A549 (cell line): ENCODE measurements at regions not wholly inside any gene's neighbourhood (a gene's known extent, or its start where the extent isn't known, plus 50 kb on each side); places are given as distances from the start of the nearest gene placed in this dataset.
A peak's percentile ranks its signal among the peaks of the same experiment; 100 is the strongest.

Experiments used
- ATAC-seq, 2 experiments: fragments of 200-7000 bp in 1 of 2; fragments of >200 bp in 1 of 2; cut with Nextera tagmentation in 1 of 2; cut with Tn5 transposase in 1 of 2; 3 replicates each; pipeline versions ENCODE4 v1.8.0 to v1.9.1; 2018 to 2020; ENCODE audit warnings: mild to moderate bottlenecking in 1 of 2, moderate library complexity in 1 of 2
- CTCF ChIA-PET: fragments of 300-600 bp; sonication (Branson Sonifier 250); formaldehyde crosslinking; extraction: SDS; loops from one replicate; lab custom pipeline; 2021; ENCODE audit warnings: antibody characterized with exemption, inconsistent platforms; lab: Yijun Ruan, JAX
- POLR2A ChIA-PET: fragments of 350-600 bp; formaldehyde crosslinking; extraction: SDS; loops from one replicate; lab custom pipeline; 2021; ENCODE audit warnings: antibody characterized with exemption, inconsistent platforms; lab: Yijun Ruan, JAX
- DNase-seq, 2 experiments: peaks; one replicate each; pipeline versions ENCODE4 v3.0.0 to v3.0.0-alpha.2; 2011 to 2016; ENCODE audit warnings: low read depth in 1 of 2, low spot score in 1 of 2
- FAIRE-seq: peaks from 2 replicates; lab custom pipeline; 2011; peaks lifted over from hg19 to GRCh38; lab: Jason Lieb, UNC
- H3K27ac ChIP-seq, 2 experiments: fragments of >200 bp; sonication (Bioruptor Twin); formaldehyde crosslinking; 3 replicates each; pipeline ENCODE4 v1.5.1; 2016 to 2017
- H3K4me1 ChIP-seq: fragments of >200 bp; sonication (Bioruptor Twin); formaldehyde crosslinking; 3 replicates; pipeline ENCODE4 v1.6.1; 2016
- H3K4me2 ChIP-seq: fragments of >200 bp; sonication (Bioruptor Twin); formaldehyde crosslinking; 3 replicates; pipeline ENCODE4 v1.6.1; 2016
- H3K4me3 ChIP-seq: fragments of >200 bp; sonication (Bioruptor Twin); formaldehyde crosslinking; 3 replicates; pipeline ENCODE4 v1.5.1; 2016
- H3K9me3 ChIP-seq: fragments of >200 bp; sonication (Bioruptor Twin); formaldehyde crosslinking; 3 replicates; pipeline ENCODE4 v1.6.1; 2016
- ATOH8 ChIP-seq: fragments of 250-450 bp; sonication (Bioruptor Pico); IDR thresholded peaks from 2 replicates; pipeline ENCODE4 v1.5.0; 2020; ENCODE audit warnings: low read depth, mild to moderate bottlenecking, moderate library complexity
- BHLHE40 ChIP-seq: IDR thresholded peaks from 2 replicates; pipeline ENCODE4 v1.6.1; 2012; ENCODE audit warnings: low read depth, low read length, inconsistent platforms
- CBX2 ChIP-seq: fragments of 200-600 bp; sonication (generic); IDR thresholded peaks from 2 replicates; pipeline ENCODE4 v1.6.1; 2016; ENCODE audit warnings: low read depth, mild to moderate bottlenecking, borderline replicate concordance
- CTCF ChIP-seq: fragments of >200 bp; sonication (Bioruptor Twin); formaldehyde crosslinking; IDR thresholded peaks from 3 replicates; pipeline ENCODE4 v1.5.1; 2016
- E2F6 ChIP-seq: IDR thresholded peaks from 2 replicates; pipeline ENCODE4 v1.6.1; 2012; ENCODE audit warnings: low read depth, borderline replicate concordance
- EP300 ChIP-seq, 2 experiments: fragments of >200 bp; sonication (Bioruptor Twin); formaldehyde crosslinking; IDR thresholded peaks; 2 replicates in 1 of 2; 3 replicates in 1 of 2; pipeline ENCODE4 v1.6.1; 2016 to 2017
- FOSL2 ChIP-seq, 2 experiments: fragments of 450-650 bp in 1 of 2; fragments of >200 bp in 1 of 2; sonication (Bioruptor Twin) in 1 of 2; formaldehyde crosslinking; IDR thresholded peaks; 2 replicates each; pipeline versions ENCODE4 v1.5.0 to v1.6.1; 2016 to 2020; ENCODE audit warnings: mild to moderate bottlenecking in 1 of 2, moderate library complexity in 1 of 2
- HDAC2 ChIP-seq: fragments of 200-600 bp; sonication (generic); IDR thresholded peaks from 2 replicates; pipeline ENCODE4 v1.6.1; 2016
- HES2 ChIP-seq: fragments of >200 bp; sonication (Bioruptor Twin); formaldehyde crosslinking; IDR thresholded peaks from 2 replicates; pipeline ENCODE4 v1.6.1; 2016
- HEYL ChIP-seq: fragments of 250-450 bp; sonication (Bioruptor Pico); IDR thresholded peaks from 2 replicates; pipeline ENCODE4 v1.8.0; 2021; ENCODE audit warnings: mild to moderate bottlenecking, moderate library complexity
- JUN ChIP-seq, 2 experiments: fragments of >200 bp; sonication (Bioruptor Twin); formaldehyde crosslinking; IDR thresholded peaks; 2 replicates in 1 of 2; 3 replicates in 1 of 2; pipeline ENCODE4 v1.6.1; 2016 to 2017
- MAX ChIP-seq: IDR thresholded peaks from 2 replicates; pipeline ENCODE4 v1.6.1; 2012
- MAZ ChIP-seq: fragments of 150-350 bp; IDR thresholded peaks from 2 replicates; pipeline ENCODE4 v1.6.1; 2014; ENCODE audit warnings: antibody characterized with exemption, low read depth, low read length, borderline replicate concordance
- MYC ChIP-seq: IDR thresholded peaks from 2 replicates; pipeline ENCODE4 v1.6.1; 2012; ENCODE audit warnings: mild to moderate bottlenecking, inconsistent platforms, low read length, improper control_type of control experiment, borderline replicate concordance
- NFE2L2 ChIP-seq: fragments of 150-350 bp; conservative IDR thresholded peaks from 2 replicates; pipeline ENCODE4 v1.6.1; 2014; ENCODE audit warnings: low read length
- NR3C1 ChIP-seq: fragments of >200 bp; sonication (Bioruptor Twin); formaldehyde crosslinking; IDR thresholded peaks from 3 replicates; pipeline ENCODE4 v1.6.1; 2017
- PHF8 ChIP-seq: fragments of 200-600 bp; sonication (generic); IDR thresholded peaks from 2 replicates; pipeline ENCODE4 v1.6.1; 2016; ENCODE audit warnings: low read depth, mild to moderate bottlenecking, antibody characterized with exemption, moderate library complexity, borderline replicate concordance
- POLR2A ChIP-seq: IDR thresholded peaks from 2 replicates; pipeline ENCODE4 v1.6.1; 2012; ENCODE audit warnings: mild to moderate bottlenecking, low read length
- POLR2AphosphoS2 ChIP-seq: conservative IDR thresholded peaks from 2 replicates; pipeline ENCODE4 v1.6.1; 2012; ENCODE audit warnings: low read length, improper control_type of control experiment, inconsistent platforms
- RAD21 ChIP-seq, 2 experiments: fragments of >200 bp in 1 of 2; sonication (Bioruptor Twin) in 1 of 2; formaldehyde crosslinking in 1 of 2; IDR thresholded peaks in 1 of 2; conservative IDR thresholded peaks in 1 of 2; 2 replicates in 1 of 2; 3 replicates in 1 of 2; pipeline ENCODE4 v1.6.1; 2012 to 2018; ENCODE audit warnings: inconsistent platforms in 1 of 2
- SMC3 ChIP-seq: fragments of >200 bp; sonication (Bioruptor Twin); formaldehyde crosslinking; IDR thresholded peaks from 3 replicates; pipeline ENCODE4 v1.6.1; 2018; ENCODE audit warnings: inconsistent platforms
- TP53 ChIP-seq: fragments of 250-450 bp; sonication (Bioruptor Pico); IDR thresholded peaks from 2 replicates; pipeline ENCODE4 v1.5.0; 2021; ENCODE audit warnings: mild to moderate bottlenecking, moderate library complexity
- USF2 ChIP-seq: fragments of 450-650 bp; IDR thresholded peaks from 2 replicates; pipeline ENCODE4 v1.6.1; 2014; ENCODE audit warnings: antibody characterized with exemption
- WGBS: methylation state at CpG from one replicate; pipeline ENCODE4 v1.1.6; 2017; ENCODE audit errors: missing lambda C conversion rate; 5-methylcytosine and 5-hydroxymethylcytosine counted together

GRCh38 chr18:27685807-27686412 is 491.0 kb downstream of the CDH2 start:
- ATAC-seq (no peak), DNase-seq (peak; percentile 3 to 29), FAIRE-seq (no peak)
- POLR2A ChIA-PET: no interaction called here
- H3K4me1 ChIP-seq: no peaks in the 10 kb centered on the region
- no peak overlapping the region for H3K4me3 ChIP-seq
- 36% methylated on average over 2 of the region's 2 CpGs for WGBS
- H3K9me3 ChIP-seq: no peaks in the 10 kb centered on the region; the same call in 2 of the 3 replicates
- no peak overlapping the region for H3K4me2 ChIP-seq
- CTCF ChIA-PET: no interaction called here
- H3K27ac ChIP-seq: no peak overlapping the region
- TF ChIP-seq CBX2 (no peak), USF2 (no peak), ATOH8 (no peak), CTCF (peak; percentile 40), FOSL2 (IDR thresholded peaks at IDR 0.05) (no peak), FOSL2 (CRISPR knock-in tag; IDR thresholded peaks at IDR 0.05) (no peak), BHLHE40 (no peak), SMC3 (peak; percentile 48; the same call in 2 of the 3 replicates), NR3C1 (no peak), NFE2L2 (no peak), MAZ (no peak), RAD21 (conservative IDR thresholded peaks at IDR 0.05 in 1 of 2, IDR thresholded peaks at IDR 0.05 in 1 of 2) (peak; percentile 25 to 37; a peak in 2 of 5 replicates), E2F6 (no peak)

- no peaks in the 10 kb centered on the region for H3K4me1 ChIP-seq
- CTCF ChIA-PET: interaction anchor here (1.4 kb wide), 1 partner anchor 10 kb away, joined by 3 read pairs; no protein-coding TSS in a partner anchor
- DNase-seq (no peak), FAIRE-seq (no peak), ATAC-seq (no peak)
- H3K4me2 ChIP-seq: no peak overlapping the region
- H3K4me3 ChIP-seq: no peak overlapping the region
- POLR2A ChIA-PET: no interaction called here
- TF ChIP-seq HEYL (CRISPR knock-in tag): no peak
- no peak for TF ChIP-seq POLR2A
- no peak for TF ChIP-seq HES2
- TF ChIP-seq BHLHE40: no peak
- TF ChIP-seq HDAC2: no peak
- TF ChIP-seq MYC: no peak
- no peak for TF ChIP-seq MAZ
- no peak for TF ChIP-seq NFE2L2
- TF ChIP-seq PHF8: no peak
- TF ChIP-seq TP53 (CRISPR knock-in tag): no peak
- TF ChIP-seq MAX: no peak
- TF ChIP-seq EP300 (IDR thresholded peaks at IDR 0.05): no peak
- no peak for TF ChIP-seq JUN (IDR thresholded peaks at IDR 0.05)
- TF ChIP-seq POLR2AphosphoS2: no peak
- WGBS: 18% methylated on average over 3 of the region's 3 CpGs
- H3K9me3 ChIP-seq: no peaks in the 10 kb centered on the region; the same call in 2 of the 3 replicates
- H3K27ac ChIP-seq: no peak overlapping the region
These were observed 491.8 kb downstream of the CDH2 start for GRCh38 chr18:27685091-27685490.
